Colonic mucosa (tissue), 4 donors: ENCODE measurements at regions not wholly inside any gene's neighbourhood (a gene's known extent, or its start where the extent isn't known, plus 50 kb on each side); places are given as distances from the start of the nearest gene placed in this dataset.

Source experiments
- DNase-seq: peaks from one replicate; pipeline ENCODE4 v3.0.0-alpha.2; 2020
- H3K27ac ChIP-seq: fragments of 200-600 bp; one replicate; pipeline ENCODE4 v1.8.0; 2021
- H3K27me3 ChIP-seq: fragments of 200-600 bp; one replicate; pipeline ENCODE4 v1.8.0; 2021
- H3K36me3 ChIP-seq: fragments of 200-600 bp; one replicate; pipeline ENCODE4 v1.8.0; 2021
- H3K4me1 ChIP-seq: fragments of 200-600 bp; one replicate; pipeline ENCODE4 v1.8.0; 2021; ENCODE audit warnings: mild to moderate bottlenecking
- H3K4me3 ChIP-seq: fragments of 200-600 bp; one replicate; pipeline ENCODE4 v1.8.0; 2021
- H3K9ac ChIP-seq, 2 donors: one replicate each; pipeline ENCODE4 v1.7.0; 2013; ENCODE audit warnings: control low read depth in 2 of 2, low read depth in 2 of 2, low read length in 2 of 2
- H3K9me3 ChIP-seq: fragments of 200-600 bp; one replicate; pipeline ENCODE4 v1.8.0; 2021
- intact Hi-C: fragments of 100-400 bp; cut with DNase I; formaldehyde crosslinking; loops from one replicate; pipeline ENCODE4 v1.14.1; 2022
- TF ChIP-seq, protein P1 (sequence below): fragments of 200-600 bp; IDR thresholded peaks from one replicate; pipeline ENCODE4 v1.8.0; 2022; ENCODE audit warnings: antibody characterized with exemption, mild to moderate bottlenecking
- donor health status: healthy.
- donor health status: DM: no; HTN: no; CAD: no.
- donor health status: DM: no; HTN: no; CAD: no.

DNA sequence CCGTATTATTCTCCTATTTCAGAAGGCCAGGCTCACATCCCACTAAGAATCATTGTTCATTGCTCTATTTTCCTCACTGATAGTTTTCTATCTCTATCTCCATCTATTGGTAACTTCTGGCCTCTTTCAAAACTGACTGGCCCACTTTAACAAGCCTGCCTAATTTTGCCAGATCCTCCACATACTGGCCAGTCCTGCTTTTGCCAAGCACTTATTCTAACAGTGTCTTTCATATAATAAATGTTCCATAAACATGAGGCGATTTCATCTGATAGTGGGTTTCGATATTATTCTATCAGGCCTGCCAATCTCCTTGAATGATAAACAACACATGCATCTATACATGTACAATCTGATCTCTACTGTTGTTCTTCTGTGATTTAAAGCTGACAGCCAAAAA is 125.9 kb upstream of the KCNH7 start:
- Histone ChIP-seq H3K27me3 (no peaks in the 10 kb centered on the region), H3K36me3 (no peaks in the 10 kb centered on the region), H3K4me3 (no peak overlapping the region), H3K4me1 (no peaks in the 10 kb centered on the region), H3K27ac (no peak overlapping the region), H3K9ac (no peak overlapping the region), H3K9me3 (no peaks in the 10 kb centered on the region)
- no peak for DNase-seq
- intact Hi-C loops: no loop called here
- TF ChIP-seq, protein P1, sequence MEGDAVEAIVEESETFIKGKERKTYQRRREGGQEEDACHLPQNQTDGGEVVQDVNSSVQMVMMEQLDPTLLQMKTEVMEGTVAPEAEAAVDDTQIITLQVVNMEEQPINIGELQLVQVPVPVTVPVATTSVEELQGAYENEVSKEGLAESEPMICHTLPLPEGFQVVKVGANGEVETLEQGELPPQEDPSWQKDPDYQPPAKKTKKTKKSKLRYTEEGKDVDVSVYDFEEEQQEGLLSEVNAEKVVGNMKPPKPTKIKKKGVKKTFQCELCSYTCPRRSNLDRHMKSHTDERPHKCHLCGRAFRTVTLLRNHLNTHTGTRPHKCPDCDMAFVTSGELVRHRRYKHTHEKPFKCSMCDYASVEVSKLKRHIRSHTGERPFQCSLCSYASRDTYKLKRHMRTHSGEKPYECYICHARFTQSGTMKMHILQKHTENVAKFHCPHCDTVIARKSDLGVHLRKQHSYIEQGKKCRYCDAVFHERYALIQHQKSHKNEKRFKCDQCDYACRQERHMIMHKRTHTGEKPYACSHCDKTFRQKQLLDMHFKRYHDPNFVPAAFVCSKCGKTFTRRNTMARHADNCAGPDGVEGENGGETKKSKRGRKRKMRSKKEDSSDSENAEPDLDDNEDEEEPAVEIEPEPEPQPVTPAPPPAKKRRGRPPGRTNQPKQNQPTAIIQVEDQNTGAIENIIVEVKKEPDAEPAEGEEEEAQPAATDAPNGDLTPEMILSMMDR: no peak

DNA sequence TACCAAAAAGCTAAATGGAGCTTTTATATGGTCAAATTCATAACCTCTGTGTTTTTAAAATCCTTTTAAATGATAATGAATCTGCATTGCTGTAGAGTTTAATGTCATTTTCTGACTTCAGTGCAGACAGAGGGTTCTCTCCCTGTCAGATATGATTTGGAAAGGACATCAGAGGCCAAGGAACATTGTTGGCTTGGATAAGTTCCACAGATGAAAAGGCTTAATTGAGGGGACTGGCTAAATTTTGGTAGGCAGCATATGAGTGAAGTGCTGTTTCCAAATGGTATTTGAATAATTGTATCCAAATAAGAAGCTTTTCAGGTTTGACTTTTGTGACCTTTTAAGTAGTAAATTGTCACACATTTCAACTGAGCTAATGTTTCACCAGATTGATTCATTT is 124.6 kb upstream of the KCNH7 start:
- H3K27ac ChIP-seq: no peak overlapping the region
- no peak for DNase-seq
- no peak overlapping the region for H3K9ac ChIP-seq
- H3K9me3 ChIP-seq: no peaks in the 10 kb centered on the region
- H3K4me1 ChIP-seq: no peaks in the 10 kb centered on the region
- H3K4me3 ChIP-seq: no peak overlapping the region
- TF ChIP-seq, protein P1: no peak
- H3K36me3 ChIP-seq: no peaks in the 10 kb centered on the region
- intact Hi-C loops: no loop called here
- no peaks in the 10 kb centered on the region for H3K27me3 ChIP-seq

DNA sequence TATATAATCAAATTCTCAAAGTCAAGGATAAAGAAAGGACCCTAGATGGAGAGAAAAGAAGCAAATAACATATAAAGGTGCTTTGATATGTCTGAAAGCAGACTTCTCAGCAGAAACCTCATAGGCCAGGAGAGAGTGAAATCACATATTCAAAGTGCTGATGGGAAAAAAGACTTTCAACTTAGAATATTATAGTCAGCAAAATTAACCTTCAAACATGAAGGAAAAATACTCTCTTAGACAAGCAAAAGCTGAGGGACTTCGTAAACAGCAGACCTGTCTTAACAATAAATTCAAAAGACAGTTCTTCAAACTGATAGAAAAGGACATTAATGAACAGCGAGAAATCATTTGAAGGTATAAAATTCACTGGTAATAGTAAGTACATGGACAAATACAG is 107.2 kb upstream of the KCNH7 start:
- TF ChIP-seq, protein P1: no peak
- Histone ChIP-seq H3K9me3 (no peaks in the 10 kb centered on the region), H3K4me1 (no peaks in the 10 kb centered on the region), H3K27ac (no peak overlapping the region), H3K4me3 (no peak overlapping the region), H3K27me3 (no peaks in the 10 kb centered on the region), H3K9ac (no peak overlapping the region), H3K36me3 (no peaks in the 10 kb centered on the region)
- DNase-seq: no peak
- intact Hi-C loops: no loop called here

DNA sequence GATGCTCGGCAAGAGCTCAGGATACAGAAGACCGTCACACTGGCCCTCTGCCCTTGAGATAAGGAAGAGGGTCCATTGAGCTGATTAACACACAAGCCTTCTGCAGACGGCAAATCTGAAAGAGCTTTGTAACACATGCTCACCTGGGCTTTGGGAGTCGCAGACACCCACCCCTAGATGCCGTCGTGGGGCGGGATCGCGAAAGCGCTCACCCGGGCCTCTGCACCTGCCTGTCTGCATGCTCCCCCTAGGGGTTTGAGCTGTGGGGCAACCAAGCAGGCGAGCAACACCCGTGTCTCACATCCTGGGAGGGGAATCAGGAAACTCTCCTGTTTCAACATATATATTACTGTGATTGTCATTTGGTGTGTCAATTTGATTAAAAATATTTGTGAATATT is 99.8 kb upstream of the KCNH7 start:
- intact Hi-C loops: no loop called here
- Histone ChIP-seq H3K27ac (no peak overlapping the region), H3K4me3 (no peak overlapping the region), H3K9me3 (no peaks in the 10 kb centered on the region), H3K36me3 (no peaks in the 10 kb centered on the region), H3K9ac (no peak overlapping the region), H3K27me3 (no peaks in the 10 kb centered on the region), H3K4me1 (no peaks in the 10 kb centered on the region)
- TF ChIP-seq, protein P1: no peak
- DNase-seq: no peak

DNA sequence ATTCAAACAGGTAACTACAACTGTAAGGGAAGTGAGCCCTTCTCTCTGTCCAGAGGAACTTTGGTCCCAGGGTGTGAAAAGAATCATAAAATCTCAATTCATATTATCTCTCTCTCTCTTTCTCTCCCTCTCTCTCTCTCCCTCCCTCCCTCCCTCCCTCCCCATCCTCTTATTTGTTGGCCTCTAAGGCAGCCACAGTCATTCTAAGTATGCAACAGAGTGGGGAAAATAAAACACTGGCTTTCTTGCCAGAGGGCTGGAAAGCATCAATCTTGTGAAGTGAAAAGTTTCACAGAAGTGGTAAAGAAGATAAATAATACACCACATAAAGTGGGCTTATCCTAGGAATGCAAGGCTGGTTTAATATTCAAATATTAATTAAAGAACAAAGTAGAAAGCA is 95.6 kb upstream of the KCNH7 start:
- H3K36me3 ChIP-seq: no peaks in the 10 kb centered on the region
- H3K27ac ChIP-seq: no peak overlapping the region
- H3K9me3 ChIP-seq: no peaks in the 10 kb centered on the region
- H3K4me1 ChIP-seq: no peaks in the 10 kb centered on the region
- intact Hi-C loops: no loop called here
- no peaks in the 10 kb centered on the region for H3K27me3 ChIP-seq
- DNase-seq: no peak
- H3K4me3 ChIP-seq: no peak overlapping the region
- TF ChIP-seq, protein P1: no peak
- H3K9ac ChIP-seq: no peak overlapping the region

DNA sequence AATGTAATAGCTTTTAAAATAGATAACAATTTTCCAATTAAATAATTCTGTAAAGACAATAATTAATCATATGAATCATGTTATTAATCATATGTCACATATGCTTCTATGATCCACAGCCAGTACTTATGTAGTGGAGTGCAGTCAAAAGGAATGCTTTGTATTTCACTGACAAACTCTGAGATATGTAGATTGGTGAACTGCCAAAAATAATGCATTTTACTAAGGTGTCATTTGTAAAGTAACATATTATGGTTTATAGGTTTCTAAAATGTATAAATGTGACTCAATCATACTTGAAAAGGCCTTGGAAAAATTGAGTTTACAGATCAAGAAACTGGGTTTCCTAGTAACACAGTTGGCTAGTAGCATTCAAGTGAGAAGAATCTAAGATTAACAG is 93.8 kb upstream of the KCNH7 start:
- Histone ChIP-seq H3K4me3 (no peak overlapping the region), H3K36me3 (no peaks in the 10 kb centered on the region), H3K4me1 (no peaks in the 10 kb centered on the region), H3K27me3 (no peaks in the 10 kb centered on the region), H3K27ac (no peak overlapping the region), H3K9ac (no peak overlapping the region), H3K9me3 (no peaks in the 10 kb centered on the region)
- DNase-seq: no peak
- intact Hi-C loops: no loop called here
- TF ChIP-seq, protein P1: no peak
